ENCODE measurements at regions not wholly inside any gene's neighbourhood (a gene's known extent, or its start where the extent isn't known, plus 50 kb on each side); places are given as distances from the start of the nearest gene placed in this dataset.

- TF ChIP-seq CTCF (conservative IDR thresholded peaks at IDR 0.05 in 1 of 2, IDR thresholded peaks at IDR 0.05 in 1 of 2; ENCODE audit: extremely low read depth in 1 of 2, insufficient read depth in 1 of 2, low read depth in 1 of 2, low read length in 2 of 2) (no peak), EZH2 (IDR thresholded peaks at IDR 0.05; ENCODE audit: borderline replicate concordance, low read length) (no peak)
Measured at GRCh38 chr20:24773168-24773567, 175.9 kb upstream of the CST7 start.
